Heart left ventricle (tissue), 13 donors: ENCODE measurements at regions not wholly inside any gene's neighbourhood (a gene's known extent, or its start where the extent isn't known, plus 50 kb on each side); places are given as distances from the start of the nearest gene placed in this dataset.

Experiments
- CTCF ChIP-seq, 12 donors: fragments of 200-600 bp; sonication (generic) in 4 of 12; IDR thresholded peaks; one replicate each; pipeline versions ENCODE4 v1.5.0 to v1.8.0; 2018 to 2022; ENCODE audit warnings: antibody characterized with exemption in 12 of 12, mild to moderate bottlenecking in 5 of 12
- POLR2A ChIP-seq, 2 donors: fragments of 450-650 bp; IDR thresholded peaks; one replicate each; pipeline ENCODE4 v1.6.1; 2017; ENCODE audit warnings: antibody characterized with exemption in 2 of 2, mild to moderate bottlenecking in 2 of 2, moderate library complexity in 2 of 2
- donor health status: ischemic (EF 13 %, LVEDD 7.1; RV severe dilation, severe dysfunction).
- donor health status: DM: no; HTN: yes; CAD: no.
- donor health status: DM: no; HTN: no; CAD: no.
- donor health status: ischemic (EF 25% LVEDD 6.9; RV normal size, moderate dysfunction).
- donor health status: ischemic (EF 25% LVEDD 5.7; RV mildly dilated, moderate dysfunction).
- donor health status: ischemic (EF 35%, LVEDD 5.7; RV mildly dilated, moderate dysfunction).
- donor health status: nonischemic (EF 11% LVEDD 7.7; RV severe dilation, severe dysfunction).
- donor health status: DM: yes; HTN: yes; CAD: no.
- donor health status: PGD.
- donor health status: ischemic (EF 29% LVEDD 5.4; RV normal size, mild dysfunction).
- donor health status: nonischemic (EF 23%, LVEDD 6.1; RV moderate dilation, normal function).

DNA sequence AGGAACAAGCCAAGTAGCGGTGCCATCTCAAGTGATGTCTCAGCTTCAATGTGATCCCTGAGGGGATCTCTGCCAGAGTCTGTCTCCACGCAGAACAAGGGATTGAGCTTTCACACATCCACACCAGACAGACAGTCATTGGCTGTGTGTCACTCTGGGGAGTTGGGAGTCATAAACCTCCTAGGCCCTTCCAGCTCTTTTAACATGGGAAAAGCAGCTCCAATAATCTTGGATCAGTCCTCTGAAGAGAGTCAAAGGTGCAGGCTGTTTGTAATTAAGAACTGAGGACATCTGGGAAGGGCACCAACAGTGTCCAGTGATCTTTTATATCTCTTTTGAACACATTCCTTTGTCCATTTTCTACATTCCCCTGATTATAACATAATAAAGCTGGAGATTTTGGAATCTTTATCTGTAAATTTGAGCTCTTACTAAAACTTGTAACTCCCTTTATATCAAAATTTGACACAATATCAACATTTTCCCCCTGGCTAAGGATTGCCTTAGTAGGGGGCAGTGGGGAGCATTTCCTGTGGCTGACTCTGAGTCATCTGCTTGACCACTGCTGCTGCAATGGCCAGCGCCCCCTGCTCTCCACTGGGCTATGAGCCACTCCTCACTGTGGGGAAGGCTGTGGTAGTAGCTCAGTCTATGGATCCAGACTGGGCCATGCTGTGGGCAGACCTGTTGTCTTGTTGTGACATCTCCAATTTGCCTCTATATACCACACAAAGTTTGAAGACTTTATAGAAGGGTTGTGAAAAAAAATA lies 284.4 kb downstream of the OSTF1 start:
- TF ChIP-seq CTCF (IDR thresholded peaks at IDR 0.05) (no peak), POLR2A (IDR thresholded peaks at IDR 0.05) (no peak)
